ENCODE measurements at regions not wholly inside any gene's neighbourhood (a gene's known extent, or its start where the extent isn't known, plus 50 kb on each side); places are given as distances from the start of the nearest gene placed in this dataset.
"Not testable (repeated sequence)": the region's sequence is repeated elsewhere in the genome, so short reads cannot be mapped to it uniquely, and the experiment has no call there.

DNA sequence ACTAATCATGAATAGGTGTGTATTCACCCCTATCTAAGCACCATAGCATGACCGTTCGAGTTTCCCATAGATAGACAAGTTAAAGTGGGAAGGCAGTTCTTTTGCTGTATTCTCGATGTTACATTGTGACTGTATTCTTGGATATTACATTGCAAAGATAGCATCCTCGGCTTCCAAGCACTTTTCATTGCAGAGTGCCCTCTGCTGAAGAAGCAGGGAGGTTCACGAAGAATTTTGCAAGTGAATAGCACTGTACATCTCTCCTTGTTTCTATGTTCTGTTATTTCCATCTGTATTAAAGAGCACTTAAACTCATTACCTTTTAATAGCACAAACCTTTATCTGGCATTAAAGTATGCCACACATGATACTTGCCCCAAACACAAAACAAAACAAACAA lies 426.7 kb upstream of the ARX start:
- DNase-seq: no peak

DNA sequence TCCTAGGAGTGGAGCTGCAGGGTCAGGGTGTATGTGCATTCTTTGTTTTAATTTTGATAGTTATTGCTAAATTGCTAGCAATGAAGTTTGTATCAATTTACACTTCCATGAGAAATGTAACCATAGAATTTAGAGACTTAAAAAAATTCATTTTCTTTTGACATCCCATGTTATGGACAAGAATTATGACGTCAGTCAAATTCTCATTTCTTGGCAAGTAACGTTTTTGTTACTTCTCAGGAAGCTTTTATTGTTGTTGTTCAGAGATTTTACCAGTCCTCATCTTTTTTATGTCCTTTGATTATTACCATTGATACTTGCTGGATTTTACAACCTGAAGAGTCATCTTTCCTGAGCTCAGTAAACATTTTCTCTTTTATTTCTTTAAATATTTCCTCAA lies 417.5 kb upstream of the ARX start:
- no peak for DNase-seq

DNA sequence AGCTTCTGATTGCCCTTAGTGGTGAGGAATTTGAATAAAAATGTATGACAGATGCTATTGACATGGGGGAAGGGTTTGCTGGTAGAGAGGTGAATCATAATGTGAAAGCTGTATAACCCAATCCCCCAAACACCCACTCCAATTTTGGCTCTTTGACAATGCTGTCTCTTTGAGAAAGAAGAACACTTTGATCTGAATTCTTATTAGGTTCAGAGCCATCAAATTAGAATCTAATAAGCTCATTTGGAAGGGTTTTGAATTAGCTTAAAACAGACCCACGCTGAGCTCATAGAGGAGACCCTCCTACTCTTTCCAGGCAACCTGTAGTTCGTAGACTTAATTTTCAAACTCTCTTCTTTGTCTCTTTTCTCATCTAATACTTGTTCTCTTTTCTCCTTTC lies 416.6 kb upstream of the ARX start:
- no peak for DNase-seq

DNA sequence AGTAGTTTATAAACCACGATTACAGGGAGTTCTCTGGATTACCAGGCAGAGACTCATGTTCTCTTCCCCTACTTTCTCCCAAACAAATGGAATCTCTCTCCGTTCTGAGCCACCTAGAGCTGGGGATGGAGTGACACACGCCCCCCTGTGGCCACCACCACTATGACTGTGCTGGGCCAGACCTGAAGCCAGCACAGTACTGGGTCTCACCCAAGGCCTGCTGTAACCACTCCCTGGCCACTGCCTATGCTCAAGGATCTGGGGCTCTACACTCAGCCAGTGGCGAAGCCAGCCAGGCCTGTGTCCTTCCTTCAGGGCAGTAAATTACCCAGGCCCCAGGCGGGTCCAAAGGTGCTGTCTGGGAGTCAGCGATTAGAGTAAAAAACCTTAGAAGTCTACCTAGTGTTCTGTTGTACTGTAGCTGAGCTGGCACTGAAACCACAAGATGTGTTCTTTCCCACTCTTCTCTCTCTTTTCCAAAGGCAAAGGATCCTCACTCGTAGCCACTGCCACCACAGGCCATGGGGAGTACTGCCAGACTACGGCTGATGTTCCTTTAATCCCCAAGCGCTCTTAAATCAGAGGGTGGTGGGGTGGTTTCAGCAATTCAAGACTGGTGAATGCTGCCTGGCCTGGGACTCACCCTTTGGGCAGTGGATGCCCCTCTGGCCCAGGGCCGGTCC lies 412.2 kb upstream of the ARX start:
- no peak for DNase-seq

DNA sequence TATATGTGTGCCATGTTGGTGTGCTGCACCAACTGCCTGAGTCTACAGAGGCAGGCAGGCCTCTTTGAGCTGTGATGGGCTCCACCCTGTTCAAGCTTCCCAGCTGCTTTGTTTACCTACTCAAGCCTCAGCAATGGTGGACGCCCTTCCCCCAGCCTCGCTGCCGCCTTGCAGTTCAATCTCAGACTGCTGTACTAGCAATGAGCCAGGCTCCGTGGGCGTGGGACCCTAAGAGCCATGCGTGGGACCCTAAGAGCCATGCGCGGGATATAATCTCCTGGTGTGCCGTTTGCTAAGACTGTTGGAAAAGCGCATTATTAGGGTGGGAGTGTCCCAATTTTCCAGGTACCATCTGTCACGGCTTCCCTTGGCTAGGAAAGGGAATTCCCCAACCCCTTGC lies 388.4 kb upstream of the ARX start:
- DNase-seq: not testable (repeated sequence)

DNA sequence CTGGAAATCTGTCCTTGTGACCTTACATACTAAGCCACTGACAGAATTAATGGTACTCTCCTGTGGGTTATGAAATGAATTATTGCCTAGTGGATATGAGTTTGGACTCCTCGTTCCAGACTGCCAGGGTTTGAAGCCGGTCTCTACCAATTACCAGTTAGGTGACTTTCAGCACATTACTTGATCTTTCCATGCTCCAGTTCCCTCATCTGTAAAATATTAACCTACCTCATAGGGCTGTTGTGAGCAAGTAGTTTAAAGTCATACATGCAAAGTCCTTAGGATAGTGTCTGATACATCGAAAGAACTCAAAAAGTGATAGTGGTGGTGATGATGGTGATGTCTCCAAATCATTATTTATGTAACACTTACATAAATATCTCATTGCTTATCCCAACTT lies 373.5 kb upstream of the ARX start:
- DNase-seq: no peak

DNA sequence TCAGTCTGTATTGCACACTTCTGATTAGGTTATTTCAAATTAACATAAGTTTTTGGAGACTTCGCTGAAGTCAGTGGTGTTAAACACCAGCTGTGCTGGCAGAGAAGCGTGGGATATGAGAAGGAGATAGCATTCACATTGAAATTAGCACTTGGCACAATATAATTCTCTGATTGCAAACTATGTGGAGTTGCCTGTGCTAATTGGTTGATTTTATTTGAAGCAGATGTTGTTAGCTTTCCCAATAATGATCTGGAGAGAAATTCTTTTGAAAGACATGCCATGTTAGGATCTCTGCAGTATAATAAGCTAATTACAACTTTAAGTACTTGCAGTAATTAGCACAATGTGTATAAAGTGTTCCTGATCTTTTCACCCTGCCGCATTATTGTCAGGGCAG lies 367.4 kb upstream of the ARX start:
- DNase-seq: no peak

DNA sequence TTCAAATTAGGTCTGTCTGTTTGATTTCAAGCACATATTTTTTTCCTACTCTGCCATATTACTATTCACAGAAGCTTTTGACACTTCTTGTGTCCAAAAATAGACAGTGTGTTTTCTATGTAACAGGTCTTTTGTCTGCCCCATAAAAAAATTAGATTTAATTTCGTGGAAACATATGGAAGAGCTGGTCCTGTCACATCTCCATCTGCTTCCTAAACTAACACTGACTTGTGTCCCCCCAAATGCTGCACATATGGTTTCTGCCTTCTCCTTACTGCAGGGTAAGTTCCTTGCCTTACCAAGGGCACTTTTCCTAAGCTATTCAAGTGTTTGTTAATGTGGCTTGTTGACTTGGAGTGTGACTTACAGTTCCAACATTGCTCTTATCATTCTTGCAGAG lies 340.7 kb upstream of the ARX start:
- DNase-seq: no peak

DNA sequence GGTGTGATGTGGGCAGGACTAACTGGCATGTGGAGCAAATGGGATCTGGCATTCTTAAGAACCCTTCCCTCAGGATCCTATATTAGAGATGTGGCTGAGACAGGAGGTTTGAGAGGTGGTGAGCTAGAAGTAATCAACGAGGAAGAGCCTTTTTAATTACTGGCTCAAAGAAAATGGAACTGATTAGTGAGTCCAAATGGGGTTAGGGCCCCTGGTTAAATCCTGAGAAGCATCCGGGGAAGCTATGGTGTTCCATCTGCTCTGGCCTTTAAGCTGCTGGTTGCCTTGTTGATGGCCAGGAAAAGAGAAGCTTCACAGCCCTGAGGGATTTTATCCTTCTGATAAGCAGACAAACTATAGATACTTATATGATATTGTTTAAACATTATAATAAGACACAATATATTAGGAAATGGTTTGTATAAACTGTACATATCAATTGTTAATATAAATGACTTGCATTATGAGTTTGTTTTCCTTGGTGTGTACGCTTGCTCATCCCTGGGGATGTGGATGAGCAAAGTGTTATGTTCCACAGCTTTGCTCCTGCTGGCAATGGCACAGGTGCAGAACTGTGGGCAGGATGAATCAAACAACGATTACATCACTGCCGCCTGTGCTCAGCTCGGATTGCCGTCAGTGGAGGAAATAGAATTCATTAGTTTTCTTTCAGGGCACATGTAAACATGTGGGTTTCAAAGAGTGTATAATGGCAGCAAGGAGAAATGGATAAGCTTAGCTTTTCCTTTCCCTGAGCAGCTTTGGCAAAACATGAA lies 328.6 kb upstream of the ARX start:
- DNase-seq: no peak

DNA sequence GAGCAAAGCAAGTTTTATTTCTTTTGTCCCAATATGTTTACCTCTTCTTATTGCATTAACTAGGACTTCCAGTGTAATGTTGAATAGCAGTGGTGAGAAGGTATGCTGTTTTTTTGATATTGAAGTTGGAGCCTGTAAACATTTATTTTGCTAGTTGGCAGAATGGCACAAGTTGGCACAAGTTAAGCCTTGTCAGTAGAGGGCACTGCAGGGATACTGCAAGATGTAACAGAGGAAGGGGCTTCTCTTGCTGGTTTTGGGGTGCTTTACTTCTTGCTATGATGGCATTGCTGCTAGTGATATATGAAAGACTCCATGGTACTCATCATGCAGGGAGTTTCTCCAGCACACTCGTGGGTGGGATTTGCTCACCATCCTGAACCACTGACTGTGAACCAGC lies 327.3 kb upstream of the ARX start:
- no peak for DNase-seq

DNA sequence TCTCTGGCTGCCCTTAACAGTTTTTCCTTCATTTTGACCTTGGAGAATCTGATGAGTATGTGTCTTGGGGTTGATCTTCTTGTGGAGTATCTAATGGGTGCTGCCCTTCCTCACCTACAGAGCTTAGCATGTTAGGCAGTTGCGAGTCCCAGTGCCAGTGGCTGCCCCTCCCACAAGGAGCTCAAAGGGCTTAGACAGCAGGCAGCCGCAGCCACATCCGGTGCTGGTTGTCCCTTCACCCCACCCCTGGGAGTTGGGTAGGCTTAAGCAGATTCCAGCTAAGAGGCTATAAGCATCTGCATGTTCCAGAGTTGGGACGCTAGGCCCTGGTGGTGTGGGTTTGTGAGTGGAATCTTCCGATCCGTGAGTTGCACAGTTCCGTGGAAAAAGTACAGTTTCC lies 322.1 kb upstream of the ARX start:
- no peak for DNase-seq

DNA sequence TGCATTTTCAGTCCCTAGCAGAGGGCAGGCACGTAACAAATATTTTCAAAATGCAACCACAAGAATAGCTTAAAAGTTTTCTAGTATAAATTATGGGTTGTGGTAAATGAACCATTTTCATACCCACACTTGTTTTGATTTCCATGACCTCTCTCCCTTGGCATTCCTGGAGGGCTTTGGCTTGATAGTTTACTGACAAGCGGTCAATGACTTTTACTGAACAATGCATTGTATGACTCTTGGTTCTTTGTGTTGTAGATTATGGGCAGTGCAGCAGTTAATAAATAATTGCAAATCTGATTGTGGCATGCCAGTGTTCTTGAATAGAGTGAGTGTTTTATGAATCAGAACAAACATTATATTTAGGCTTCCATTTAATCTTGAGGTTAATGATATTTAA lies 285.2 kb upstream of the ARX start:
- DNase-seq: no peak

DNA sequence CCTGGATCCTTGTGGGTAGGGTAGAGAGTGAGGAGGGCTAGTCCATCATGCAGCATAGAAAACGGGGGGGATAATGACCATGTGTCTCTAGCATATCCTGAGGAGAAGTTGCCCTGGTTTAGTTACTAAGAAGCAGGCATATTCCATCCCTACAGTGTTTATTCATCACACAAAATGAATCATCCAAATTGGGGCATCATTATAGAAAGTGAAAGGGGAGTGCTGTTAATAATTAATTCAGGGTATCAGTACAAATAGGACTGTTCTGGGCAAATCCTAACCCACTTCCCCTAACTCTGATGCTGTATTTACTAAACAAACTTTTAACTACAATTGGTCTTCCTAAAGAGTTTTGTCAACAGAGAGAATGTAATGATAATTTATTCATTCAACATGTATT lies 281.1 kb upstream of the ARX start:
- DNase-seq: no peak

DNA sequence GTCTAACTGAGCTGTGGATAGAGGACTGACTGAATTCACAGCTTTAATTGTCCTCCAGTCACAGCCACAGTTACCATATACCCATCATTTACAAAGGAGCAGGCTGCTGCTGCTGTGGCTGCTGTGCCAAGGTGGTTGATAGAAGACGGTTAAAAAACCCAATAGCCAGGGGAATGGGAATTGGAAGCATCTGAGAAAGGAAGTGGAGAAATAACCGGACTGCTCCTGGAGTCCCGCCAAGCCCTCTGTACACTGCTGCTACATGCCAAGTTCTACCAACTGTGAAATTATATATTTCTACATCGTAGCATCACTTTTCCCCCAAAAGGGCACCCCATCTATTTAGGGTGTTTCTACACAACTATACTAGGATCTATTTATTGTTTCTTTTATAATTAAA lies 279.7 kb upstream of the ARX start:
- no peak for DNase-seq

DNA sequence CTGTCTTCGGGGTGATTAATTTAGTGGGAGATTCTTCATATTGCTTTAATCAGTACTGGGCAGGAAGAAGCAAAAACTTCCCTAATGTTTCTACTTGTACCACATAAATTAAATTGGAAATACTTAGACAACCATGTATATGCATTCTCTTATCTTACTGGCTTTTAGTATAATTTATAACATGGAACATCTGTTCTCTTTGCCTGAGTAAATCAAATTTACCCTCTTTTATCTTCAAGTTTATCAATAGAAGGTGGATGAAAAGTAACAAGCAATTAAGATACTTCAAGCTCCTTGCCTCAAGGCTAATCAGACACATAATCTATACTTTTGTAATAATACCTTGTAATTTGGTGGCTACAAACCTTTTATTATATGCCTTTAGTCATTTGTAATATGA lies 274.4 kb upstream of the ARX start:
- DNase-seq: no peak

DNA sequence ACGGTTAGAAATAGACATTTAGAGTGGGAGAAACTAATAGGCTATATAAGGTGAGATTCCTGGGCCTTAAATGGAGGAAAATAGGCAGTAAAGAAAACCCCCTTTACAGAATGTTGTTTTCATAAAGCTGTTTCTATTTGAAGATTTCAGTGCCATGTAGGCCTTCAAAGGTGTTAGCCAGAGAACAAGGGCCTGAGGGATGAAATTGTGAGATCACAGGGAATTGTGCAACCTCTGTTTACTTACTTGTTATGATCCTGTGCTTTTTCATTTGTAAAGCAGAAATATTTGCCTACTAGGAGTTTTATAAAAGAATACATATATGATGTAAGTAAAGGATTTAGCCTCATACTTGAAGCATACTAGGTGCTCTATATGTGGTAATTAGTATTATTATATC lies 272.9 kb upstream of the ARX start:
- no peak for DNase-seq

DNA sequence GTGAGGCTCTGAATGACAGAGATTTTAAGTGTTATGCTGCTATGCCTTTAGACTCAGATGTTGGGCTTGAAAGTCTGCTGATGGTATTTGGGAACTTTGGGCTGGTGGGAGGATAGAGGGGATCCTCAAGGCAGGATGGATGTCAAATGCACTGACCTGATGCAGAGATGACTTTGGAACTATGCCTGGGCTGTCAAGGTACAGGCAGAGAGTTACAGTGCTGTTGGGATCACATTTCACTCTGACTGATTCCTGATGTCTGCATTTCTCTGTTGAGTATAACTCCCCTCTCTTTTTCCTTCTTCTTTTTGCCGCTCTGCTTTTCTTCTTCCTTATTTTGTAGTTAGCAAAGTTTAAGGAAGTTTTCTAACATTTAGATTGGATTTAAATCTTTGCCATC lies 271.8 kb upstream of the ARX start:
- DNase-seq: no peak

DNA sequence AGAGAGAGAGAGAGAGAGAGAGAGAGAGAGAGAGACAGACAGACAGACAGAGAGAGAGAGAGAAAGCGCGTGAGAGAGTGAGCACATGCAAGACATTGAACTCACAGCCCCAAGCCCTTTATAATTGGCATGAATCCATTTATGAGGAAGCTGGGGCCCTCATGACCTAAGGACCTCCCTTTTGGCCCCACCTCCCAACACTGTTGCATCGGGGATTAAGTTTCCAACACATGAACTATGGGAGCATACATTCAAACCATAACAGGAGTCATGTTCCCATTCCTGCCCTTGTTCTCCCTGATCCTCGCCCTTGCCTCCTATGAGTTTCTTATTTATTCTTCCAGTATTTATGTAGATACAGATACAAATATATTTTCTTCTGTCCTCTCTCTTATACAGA lies 269.8 kb upstream of the ARX start:
- no peak for DNase-seq

DNA sequence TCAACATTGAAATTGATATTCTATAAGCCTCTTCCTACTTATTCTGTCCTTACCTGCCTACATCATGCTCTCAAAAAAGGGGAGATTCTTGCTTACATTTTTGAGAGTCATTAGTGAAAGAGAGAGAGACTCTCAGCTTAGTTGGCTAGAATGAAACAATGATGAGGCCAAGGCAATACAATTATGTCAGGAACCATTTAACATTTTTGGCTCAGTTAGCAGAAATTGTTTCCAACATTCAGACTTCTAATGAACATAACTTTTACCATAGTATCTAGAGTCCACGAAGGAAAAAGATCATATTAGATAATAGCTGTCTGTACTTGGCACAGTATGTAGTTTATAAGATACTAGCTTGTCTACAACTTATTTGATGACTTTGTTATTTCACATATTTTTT lies 263.7 kb upstream of the ARX start:
- DNase-seq: no peak

DNA sequence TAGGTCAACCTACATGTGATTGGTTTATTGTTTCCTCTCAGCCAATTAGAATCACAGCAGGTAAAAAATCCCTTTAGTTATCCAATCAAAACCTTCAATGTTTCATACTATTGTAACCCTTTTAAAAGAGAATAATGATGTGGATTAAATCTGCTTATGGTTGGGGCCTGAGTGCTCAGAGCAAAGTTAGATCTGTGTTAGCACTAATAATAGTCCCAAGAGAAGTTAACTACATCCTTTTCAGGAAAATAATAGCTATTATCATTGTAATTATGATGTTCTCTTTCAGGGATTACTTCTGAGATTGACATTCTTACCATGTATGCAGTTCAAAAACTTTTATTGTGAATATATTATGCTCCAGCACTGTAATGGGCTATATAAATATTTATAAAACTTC lies 262.6 kb upstream of the ARX start:
- DNase-seq: no peak

DNA sequence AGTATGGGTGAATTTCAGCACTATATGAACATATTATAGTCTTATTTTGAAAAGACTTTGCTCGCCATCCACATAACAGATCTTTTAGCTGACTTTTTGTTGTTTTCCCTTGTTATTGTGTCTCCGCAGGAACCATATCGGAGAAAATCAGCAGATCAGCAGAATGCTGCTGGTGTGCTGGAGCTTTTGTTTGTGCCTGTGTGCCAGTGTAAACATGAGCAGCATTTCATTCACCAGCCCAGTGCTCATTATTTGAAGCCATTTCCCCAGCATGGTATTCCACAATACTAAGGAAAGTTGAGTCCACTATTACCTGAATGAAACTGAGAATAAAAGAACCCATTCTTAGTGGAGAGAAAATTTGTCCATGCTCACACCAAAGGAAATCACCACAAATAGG lies 261.8 kb upstream of the ARX start:
- DNase-seq: no peak

DNA sequence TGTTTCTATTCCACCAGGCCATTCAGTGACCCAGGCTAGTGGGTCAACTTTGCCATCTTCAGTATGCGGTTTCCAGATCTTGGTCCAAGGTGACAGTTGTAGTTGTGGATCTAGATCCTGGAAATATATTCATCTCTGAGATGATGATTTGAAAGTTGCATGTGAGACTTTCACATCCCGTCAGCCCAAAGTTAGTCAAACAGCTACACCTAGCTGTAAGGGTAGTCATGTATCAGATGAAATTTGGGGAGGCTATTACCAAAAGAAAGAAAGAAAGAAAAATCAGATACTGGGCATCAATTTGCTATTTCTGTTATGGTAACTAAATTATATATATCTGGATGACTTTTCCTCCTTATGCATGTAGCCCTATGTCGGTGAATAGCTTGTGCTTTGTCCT lies 259.4 kb upstream of the ARX start:
- no peak for DNase-seq

DNA sequence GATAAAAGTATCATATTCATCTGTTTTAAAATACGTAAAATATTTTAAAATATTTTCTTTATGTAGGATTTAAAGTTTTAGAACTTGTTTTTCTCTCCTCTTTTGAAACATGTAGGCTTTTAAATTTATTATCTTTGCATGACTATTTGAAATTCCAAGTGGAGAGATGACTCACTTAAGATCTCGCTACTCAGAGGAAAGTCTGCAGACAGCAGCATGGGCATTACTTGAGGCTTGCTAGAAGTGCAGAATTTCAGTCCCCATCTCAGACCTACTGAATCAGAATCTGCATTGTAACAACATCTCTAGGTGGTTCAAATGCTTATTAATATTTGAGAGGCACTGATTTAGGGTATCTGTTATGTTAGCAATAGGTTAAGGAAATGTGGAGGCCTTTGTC lies 225.7 kb upstream of the ARX start:
- DNase-seq: no peak

DNA sequence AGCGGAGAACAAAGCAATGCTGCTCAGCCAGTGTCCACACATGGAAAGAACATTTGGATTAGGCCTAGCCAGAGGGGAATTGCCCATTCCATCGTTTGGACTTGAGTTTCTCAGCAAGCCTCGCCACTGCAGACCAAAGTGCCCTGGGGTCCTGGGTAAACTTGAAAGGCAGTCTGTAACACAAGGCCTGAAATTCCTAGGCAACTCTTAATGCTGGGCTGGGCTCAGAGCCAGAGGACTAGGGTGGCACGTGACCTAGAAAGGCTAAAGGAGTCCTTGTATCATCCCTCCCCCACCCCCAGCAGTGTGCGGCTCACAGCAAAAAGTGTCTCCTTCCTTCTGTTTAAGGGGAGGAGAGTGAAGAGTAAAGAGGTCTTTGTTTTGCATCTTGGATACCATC lies 210.4 kb upstream of the ARX start:
- DNase-seq: no peak

DNA sequence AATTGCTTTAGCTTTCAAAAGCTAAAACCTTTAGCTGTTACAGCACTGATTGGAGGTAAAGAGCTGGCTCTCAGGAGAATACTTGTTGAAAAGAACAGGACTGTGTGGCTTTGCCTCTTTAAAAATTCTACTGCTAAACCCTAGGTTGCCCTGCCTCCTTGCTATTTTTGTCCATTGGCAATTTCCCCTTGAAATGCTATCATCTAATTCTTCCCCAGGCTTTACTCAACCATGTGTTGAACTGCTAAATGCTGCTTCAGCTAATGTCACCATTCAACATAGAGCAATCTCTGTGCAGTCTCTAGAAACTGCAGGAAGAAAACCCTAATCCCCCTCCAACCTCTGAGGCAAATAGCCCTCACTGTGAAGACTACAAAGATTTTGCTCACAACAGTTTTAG lies 203.7 kb upstream of the ARX start:
- no peak for DNase-seq

Measured in CD4-positive, alpha-beta T cell treated with Interleukin-4 for 1 hour (primary cell).